Activated CD8-positive, alpha-beta memory T cell treated with anti-CD3 and anti-CD28 coated beads, Interleukin-2, amount 50 U/mL, for 24 hours (primary cell): ENCODE measurements at regions not wholly inside any gene's neighbourhood (a gene's known extent, or its start where the extent isn't known, plus 50 kb on each side); places are given as distances from the start of the nearest gene placed in this dataset.
"Not testable (repeated sequence)": the region's sequence is repeated elsewhere in the genome, so short reads cannot be mapped to it uniquely, and the experiment has no call there.

Source experiments
- DNase-seq: peaks from one replicate; pipeline ENCODE4 v3.0.0-alpha.2; 2020; ENCODE audit errors: extremely low read depth

DNA sequence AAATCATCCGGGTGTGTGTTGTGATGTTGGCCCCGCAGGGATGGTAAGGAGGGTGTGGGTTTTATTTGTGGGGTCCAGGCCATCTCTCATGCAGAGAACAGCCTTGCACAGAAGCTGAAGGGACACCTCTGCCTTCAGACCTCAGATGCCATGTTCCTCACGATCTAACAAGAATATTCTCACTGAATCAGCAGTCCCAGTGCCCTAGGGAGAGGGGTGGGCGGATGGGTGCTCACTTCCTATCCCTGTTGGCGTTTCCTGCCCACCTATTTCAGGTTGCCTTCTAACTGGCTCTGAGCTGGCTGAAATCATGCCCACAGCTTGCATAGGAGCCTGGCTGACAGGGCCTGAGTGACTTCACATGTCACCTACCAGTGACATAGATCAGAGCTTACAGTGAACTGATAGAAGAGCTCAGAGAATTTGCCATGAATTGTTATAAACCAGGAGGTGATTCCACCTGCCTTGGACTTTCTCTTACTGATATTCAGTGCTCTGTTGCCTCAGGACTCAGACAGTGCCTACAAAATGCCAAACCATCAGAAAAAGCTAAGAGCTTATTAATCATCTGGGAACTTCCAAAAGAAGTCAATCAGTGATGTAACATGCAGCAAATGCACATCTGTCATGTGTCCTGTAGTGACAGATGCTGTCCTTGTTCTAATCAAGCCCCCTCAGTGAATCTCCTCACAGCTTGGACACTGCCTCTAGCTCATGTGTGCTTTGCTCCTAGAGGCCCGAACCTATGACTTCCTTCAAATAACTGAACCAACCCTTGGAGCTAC is 186.8 kb upstream of the ADRA1D start:
- DNase-seq, result no peak

DNA sequence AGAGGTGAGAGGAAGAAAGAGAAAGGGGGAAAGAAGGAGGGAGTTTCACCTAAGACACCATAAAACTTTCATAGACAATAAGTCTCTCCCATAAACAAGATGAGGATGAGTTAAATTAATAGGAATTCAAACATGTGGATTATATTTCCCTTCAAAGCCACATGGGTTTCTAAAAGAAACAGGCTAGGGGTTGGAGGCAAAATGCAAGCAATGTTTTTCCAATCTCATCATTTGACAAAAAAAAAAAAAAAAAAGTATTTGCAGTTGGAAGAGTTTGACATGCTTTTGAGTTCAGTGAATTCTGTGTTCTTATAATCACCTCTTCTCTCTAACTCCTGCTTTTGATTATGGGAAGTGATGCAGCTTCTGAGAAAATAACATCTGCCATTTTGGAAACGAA is 186.1 kb upstream of the ADRA1D start:
- no peak for DNase-seq

DNA sequence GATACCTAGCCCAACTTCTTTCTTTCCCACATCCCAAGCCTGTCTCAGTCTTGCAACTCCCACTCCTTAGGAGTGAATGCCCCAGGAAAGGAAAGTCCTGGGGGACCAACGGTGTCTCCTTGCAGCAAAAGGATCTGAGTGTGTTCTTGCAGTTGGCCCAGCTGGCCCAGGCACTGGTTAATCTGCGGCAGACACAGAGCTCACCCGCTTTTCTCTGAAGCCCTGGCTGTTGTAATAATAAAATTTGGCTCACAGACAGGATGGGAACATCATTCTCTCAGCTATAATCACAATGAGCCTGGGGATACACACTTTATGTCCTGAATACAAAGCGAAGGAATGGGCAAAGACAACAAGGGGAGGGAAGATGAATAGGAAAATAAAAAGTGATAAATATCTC is 185.6 kb upstream of the ADRA1D start:
- DNase-seq, result no peak

DNA sequence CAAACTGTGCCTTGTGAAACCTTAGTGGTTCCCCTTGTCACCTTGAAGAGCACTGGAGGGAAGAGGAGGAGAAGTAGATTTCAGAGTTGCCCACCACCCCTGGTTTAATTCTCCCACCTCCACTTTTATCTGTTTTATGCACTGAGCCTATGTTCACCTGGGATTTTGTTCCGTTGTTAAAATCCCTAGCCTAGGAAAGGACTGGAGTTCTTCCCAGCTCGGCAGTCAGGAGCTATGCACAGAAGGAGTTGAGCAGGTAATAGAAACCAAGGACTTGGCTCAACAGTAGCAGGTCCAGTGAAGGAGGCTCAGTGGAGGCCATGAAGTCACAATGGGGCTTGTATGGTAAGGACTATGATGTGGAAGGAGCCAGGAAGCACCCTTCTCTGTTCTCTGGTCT is 182.4 kb upstream of the ADRA1D start:
- DNase-seq, result no peak

DNA sequence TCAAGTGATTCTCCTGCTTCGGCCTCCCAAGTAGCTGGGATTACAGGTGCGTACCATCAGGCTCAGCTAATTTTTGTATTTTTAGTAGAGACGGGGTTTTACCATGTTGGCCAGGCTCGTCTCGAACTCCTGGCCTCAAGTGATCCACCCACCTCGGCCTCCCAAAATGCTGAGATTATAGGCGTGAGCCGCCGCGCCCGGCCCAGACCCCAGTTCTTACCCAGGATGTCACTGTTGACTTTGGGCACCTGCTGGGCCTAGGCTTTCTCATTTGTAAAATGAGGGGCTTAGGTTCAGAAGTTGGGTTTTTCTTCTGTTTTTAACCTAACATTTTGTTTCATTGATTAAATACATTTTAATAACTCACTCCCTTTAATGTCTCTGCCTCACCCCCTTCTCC is 181.7 kb upstream of the ADRA1D start:
- DNase-seq, result not testable (repeated sequence)

DNA sequence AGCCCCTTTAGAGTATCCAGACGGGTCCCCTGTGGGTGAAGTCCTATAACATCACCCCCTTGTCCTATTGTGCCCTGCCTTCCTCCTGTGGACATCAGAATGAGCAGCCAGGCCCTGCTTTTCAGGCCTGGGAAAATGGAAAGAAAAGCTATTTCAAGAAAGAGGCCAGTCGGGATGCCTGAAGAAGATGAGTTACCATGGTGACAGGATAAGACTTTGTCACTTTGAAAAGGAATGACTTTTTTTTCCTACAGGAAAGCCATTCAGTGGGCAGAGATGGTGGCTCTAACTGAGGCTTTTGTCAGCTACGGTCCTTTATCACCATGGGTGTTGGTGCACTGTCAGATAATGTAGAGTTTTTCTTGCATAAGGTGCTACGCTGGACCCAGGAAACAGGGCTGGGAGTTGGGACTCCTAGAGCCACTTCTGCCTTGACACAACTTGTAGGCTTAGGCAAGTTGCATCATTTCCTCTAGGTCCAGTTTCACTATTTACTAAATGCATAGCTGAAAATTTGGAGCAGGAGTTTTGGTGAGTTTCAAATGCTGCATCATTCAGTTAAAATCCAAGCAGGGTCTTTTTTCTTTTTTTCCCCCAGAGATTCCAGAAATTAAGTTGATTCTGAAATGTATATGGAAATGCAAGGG is 179.0 kb upstream of the ADRA1D start:
- DNase-seq, result no peak

DNA sequence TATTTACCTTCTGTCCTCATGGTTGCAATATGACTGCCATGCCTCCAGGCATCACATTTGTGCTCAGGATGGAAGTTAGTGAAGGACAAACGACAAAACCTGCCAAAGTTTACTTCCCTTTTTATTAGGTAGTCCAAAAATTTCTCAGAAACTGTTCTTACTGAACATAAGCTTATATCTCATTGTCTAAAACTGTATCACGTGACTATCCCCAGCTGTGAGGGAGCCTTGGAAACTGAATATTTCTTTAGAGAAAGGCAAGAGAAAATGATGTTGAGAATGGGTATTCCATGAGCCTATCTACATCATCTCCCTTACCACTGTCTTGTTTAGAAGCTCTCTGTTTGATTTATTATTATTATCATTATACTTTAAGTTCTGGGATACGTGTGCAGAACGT is 169.1 kb upstream of the ADRA1D start:
- no peak for DNase-seq

DNA sequence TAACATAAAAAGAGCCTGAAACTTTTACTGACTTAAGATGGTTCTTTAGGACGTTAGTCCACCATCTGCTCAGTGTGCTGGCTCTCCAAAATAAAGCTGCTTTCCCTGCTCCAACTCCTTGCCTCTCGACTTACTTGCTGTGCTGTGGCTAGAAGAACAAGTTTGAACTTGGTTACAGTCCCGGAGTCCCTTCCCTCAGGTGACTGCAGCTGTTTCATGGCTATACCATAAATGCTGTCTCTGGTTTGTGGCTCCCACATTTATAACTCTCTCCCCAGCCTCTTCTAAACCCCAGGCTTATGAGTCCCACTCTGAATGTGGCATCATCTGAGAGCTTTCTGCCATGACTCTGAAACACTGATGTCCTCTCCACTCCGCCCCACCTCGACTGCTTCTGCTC is 166.2 kb upstream of the ADRA1D start:
- DNase-seq, result no peak

DNA sequence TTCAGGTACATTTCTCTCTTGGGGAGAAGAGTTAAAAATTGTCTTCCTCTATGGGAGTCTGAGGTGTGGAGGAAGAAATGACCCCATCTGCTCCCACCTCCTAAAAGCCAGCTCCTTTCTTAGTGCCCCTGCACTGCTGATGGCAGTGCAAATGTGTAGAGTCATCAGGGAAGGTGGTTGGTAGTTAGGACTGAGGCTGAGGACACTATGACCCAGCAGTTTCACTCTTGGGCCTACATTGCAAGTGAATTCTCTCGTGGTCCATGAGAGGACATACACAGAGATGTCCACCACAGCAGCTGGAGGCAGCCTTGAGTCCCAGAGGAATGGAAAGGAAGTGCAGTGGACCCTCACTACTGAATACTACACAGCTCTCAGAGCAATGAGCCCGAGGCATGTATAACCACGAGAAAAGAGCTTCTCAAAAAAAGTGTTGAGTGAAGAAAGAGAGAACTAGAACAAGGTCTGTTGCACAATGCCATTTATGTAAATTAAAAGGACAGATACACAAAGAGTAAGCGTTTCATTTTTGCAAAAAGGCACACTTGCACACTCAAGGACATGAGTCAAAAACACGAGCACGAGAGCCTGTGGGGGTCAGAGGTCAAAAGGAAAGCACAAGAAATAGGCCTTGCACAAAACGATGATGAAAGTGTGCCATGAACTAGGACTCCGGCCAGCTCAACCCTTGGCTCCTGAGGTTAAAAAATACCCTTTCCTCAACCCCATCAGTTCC is 164.4 kb upstream of the ADRA1D start:
- no peak for DNase-seq

DNA sequence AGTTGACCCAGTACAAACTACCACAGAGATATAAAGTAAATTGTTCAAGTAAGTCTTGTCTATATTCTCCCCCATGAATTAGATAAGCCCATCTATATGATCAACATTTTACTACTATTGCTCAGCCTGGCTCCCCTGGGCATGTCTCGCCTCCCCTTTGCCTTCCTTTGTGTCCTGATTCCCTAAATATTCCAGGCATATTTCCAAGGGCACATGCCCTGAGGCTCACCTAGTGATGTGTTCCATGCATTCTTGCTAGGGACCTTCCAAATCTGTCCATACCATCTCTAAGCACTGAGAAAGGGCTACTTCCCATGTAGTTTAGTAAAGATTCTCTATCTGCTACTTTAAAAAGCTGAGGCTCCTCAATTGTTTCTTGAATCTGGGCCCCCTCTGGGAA is 163.1 kb upstream of the ADRA1D start:
- no peak for DNase-seq

DNA sequence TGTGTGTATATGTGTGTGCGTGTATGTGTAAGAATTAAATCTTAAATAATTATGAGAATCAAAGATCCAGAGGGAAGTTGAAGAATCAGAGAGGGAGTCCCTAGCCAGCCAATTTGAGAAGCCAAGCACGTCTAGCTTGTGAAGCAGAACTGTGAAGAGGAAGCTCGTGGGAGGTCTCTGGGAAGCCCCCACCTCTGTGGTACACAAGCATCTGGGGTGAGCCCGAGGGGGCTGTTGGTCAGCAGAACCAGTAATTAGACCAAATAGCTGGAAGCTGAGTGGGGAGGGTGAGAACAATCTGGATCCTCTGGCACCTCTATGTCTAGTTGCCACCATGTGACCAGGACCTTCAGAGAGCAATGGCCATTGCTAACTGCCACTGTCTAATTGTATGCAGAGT is 162.7 kb upstream of the ADRA1D start:
- DNase-seq, result no peak

DNA sequence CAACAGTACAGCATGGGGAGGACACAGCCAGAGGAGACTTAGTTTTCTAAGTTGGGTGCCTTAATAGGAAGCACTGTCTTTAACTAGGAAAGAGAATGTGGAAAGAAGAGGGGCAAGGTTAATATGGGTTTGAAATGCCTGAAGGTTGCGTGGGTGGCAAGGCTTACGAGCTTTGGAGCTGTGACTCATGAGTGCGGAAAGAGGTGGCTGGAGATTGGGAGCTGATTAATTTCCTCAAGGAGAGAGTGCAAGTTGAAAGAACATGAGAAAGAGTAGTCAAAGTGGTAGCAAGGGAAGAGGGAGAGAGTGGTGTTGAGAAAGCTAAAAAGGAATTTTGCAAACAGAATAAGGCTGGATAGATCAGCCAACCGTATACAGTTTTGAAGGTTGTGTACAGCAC is 157.5 kb upstream of the ADRA1D start:
- DNase-seq, result no peak

DNA sequence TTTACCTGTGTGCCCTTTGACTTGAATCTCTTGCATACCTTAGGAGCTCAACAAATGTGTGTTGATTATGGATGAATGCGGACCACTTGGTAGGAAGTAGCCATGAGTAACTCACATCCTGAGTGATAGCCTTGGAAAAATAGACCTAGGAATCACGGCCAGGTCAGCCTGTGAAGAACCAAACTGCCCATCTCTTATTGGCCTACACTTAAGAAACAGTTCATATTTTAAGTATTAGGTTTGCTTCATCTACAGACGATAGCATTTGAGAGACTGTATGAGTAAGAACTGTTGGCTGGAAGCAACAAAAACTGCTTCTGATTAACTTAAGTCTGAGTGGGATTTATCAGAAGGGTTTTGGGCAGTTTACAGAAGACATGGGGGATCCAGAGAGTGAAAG is 152.5 kb upstream of the ADRA1D start:
- DNase-seq, result no peak

DNA sequence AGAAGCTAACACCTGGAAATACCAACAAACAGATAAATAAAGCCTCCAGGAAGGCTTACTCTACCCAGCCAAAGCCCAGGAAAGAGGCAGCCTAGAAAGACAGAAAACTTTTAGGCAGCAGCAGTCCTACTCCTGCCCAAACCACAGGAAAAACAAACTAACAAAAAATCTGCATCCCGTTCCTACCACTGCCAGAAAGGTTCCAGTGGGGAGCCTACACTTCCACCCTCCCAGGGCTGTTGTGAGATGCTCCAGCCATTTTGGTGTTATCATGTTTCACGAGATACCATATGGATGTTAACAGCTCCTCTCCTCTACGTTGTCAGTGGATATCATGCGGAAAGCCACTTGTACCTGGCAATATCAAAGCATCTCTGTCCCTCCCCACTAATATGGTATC is 135.9 kb upstream of the ADRA1D start:
- no peak for DNase-seq

DNA sequence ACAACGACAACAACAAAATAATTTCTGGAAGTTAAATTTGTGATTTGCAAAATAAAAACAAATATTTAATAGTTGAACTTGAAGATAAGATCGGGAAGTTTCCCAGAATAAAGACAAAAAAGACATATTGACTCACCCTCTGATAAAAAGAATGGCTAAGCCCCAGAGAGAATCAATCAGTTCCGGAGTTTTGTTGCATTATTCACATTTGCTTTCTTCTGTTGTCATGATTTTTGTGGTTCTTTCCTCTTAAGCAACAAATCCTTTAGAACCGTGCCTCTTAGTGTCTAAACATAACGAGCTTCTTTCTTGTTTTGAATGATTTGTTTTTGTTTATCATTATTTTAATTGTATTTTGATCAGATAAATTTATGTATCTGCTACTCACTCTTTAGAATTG is 134.9 kb upstream of the ADRA1D start:
- no peak for DNase-seq

DNA sequence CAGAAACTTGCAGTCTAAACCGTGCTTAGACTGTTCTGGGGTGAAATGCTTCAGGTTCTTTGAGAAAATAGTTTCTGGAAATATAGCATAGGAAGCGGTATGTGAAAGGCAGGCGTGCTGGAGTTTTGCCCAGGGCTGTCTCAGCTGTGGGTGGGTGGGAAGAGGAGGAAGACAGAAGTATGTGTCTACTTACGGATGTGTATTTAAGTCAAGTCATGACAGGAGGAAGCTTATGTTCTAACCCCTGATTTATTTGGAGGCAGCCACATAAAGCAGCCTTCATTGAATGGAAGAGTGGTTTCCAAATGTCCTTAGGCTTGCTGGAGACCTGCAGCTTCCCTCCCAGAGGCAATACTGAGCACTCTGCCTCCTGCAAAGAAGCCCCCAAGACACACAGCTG is 126.8 kb upstream of the ADRA1D start:
- no peak for DNase-seq

DNA sequence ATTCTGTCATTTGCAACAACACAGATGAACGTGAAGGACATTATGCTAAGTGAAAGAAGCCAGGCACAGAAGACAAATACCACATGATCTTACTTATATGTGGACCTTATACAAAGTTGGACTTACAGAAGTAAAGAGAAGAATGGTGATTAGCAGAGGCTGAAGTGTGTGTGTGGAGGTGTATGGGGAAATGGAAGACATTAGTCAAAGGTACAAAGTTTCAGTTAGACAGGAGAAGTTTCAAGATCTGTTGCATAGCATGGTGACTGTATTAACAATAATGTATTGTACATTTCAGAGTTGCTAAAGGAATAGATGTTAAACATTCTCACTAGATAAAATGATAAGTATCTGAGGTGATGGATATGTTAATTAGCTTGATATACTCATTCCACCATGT is 124.4 kb upstream of the ADRA1D start:
- no peak for DNase-seq

DNA sequence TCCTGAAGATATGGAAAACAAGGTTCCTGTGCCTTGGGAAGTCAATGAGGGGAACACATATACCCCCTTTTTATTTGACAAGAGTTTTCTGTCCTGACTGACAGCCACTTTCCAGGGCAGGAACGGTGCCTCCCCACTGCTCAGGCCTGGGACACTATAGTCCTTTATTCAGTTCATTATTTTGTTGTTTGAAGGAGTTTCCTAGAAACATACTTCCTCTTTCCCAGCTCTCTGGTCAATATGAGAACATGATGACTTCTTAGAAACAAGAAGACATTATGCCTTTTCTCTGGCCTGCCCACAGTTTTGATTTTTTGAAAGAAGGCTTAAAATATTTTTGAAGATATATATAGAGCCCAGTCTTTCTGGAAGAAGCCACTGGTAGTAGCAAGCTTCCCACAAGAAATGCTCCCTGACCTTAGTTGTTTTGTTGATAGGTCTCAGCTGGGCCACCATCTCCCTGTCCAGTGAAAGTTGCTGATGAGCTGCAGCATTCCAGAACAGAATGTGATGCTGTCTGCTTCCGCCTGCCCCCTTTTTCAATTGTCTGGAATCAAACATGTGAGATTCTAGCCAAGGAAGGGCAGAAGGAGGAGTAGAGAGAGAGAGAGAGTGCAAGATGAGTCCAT is 122.7 kb upstream of the ADRA1D start:
- DNase-seq, result no peak

DNA sequence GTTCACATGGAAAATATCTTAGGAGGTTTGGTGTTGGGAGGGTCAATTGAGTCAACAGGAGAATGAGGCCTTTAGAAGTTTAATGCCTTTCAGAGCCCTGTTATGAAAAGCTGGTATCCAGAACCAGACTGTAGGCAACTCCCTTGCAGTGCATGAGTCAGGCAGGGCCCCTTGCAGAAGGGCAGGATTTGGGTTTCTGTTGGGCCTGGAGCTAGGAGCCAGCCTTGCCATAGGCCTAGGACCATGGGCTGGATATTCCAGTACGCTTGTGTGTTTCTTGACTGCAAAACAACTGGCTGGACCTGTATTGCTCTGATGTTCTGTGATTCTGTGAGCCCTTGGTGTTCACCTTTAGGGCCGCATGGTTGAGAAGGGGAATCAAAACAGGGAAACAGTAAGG is 121.8 kb upstream of the ADRA1D start:
- DNase-seq, result no peak

DNA sequence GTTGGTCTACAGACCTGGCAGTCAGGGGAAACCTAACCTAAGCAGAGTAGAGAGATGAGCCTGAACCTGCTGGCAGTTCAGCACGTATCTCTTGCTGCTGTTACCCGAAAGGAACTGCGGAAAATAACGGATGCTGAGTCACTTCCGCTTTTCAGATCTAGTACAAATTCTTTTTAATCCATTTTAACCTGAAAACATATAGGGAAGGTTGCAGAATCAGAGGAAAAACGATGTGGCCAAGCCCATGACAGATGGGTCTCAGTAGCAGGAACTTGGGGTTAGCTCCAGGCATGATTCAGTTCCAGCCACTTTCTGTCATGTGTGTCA is 120.7 kb upstream of the ADRA1D start:
- no peak for DNase-seq

DNA sequence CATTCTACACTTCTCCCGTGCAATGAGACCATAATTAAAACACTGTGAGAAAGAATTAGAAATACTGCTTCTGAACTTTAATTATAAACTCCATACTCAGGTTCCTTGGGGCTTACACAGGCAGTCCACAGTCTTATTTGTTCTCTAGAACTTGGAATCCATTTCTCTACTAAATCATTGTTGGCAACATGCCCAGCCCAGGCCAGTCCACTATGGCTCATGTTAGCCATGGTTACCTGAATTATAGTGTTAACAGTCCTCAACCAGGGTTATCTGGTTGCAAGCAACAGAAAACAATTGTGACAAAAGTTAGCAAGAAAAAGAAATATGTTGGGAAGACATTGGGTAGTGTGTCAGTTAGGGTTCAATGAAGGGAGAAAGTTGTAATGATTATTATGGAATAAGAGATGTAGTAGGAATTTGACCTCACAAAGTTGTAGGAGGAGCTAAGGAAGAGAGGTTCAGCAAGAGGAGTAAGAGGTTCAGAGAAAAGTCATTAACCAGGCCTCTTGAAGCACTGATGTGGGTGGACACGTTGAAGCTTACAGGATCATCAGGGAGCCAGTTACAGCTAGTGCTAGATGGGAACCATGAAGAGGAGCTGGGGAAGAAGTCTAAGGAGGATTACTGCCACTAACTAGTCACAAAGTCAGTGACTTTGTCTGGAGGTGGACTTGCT is 120.2 kb upstream of the ADRA1D start:
- DNase-seq, result no peak

DNA sequence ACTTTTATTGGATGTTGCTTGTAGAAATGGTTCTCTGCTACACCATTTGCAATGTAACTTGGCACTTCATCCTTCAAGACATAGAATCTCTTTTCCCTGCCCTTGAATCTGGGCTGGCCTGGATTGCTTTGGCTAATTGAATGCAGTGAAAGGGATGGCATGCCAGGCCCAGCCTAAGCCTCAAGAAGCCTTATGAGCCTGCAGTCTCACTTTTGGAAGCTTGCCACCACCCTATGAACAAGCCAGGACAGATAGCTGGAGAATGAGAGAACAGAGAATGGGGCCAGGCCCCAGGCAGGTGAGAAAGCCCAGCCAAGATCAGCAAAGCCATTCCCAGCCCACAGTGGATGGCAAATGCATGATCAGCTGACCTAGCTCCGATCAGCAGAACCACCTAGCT is 117.0 kb upstream of the ADRA1D start:
- no peak for DNase-seq
